ENCODE measurements at regions not wholly inside any gene's neighbourhood (a gene's known extent, or its start where the extent isn't known, plus 50 kb on each side); places are given as distances from the start of the nearest gene placed in this dataset.

DNA sequence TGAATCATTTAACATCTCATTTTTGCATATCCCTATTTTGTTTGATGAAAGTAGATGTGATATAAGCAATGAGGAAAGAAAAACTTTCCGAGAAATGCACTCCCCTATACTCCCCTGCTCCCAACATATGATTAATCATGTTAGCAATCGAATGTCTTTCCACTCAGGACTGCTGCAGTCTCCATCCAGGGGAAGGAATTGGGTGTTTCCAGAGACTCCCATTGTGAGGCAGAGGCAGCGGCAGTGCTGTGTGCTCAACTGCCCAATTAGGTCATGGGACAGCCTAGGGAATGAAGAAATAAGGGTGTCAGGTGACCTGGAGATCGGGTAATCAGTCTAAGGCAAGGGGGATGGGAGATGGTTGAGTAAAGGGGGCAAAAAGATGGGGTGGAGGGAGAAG is 268.6 kb upstream of the MEIS2 start:
- TF ChIP-seq, protein P1, sequence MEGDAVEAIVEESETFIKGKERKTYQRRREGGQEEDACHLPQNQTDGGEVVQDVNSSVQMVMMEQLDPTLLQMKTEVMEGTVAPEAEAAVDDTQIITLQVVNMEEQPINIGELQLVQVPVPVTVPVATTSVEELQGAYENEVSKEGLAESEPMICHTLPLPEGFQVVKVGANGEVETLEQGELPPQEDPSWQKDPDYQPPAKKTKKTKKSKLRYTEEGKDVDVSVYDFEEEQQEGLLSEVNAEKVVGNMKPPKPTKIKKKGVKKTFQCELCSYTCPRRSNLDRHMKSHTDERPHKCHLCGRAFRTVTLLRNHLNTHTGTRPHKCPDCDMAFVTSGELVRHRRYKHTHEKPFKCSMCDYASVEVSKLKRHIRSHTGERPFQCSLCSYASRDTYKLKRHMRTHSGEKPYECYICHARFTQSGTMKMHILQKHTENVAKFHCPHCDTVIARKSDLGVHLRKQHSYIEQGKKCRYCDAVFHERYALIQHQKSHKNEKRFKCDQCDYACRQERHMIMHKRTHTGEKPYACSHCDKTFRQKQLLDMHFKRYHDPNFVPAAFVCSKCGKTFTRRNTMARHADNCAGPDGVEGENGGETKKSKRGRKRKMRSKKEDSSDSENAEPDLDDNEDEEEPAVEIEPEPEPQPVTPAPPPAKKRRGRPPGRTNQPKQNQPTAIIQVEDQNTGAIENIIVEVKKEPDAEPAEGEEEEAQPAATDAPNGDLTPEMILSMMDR (IDR thresholded peaks at IDR 0.05) = no peak
- no peak for TF ChIP-seq POLR2A (IDR thresholded peaks at IDR 0.05)
